ENCODE measurements at regions not wholly inside any gene's neighbourhood (a gene's known extent, or its start where the extent isn't known, plus 50 kb on each side); places are given as distances from the start of the nearest gene placed in this dataset.
A peak's percentile ranks its signal among the peaks of the same experiment; 100 is the strongest.

GRCh38 chr10:42939685-42940366, 137.0 kb upstream of the RET start:
- TF ChIP-seq POLR2A (IDR thresholded peaks at IDR 0.05) = no peak
- no peak for TF ChIP-seq CTCF (IDR thresholded peaks at IDR 0.05)
- Histone ChIP-seq H3K36me3 (replicated peaks in 1 of 2) (no peaks in the 10 kb centered on the region), H3K4me3 (no peak overlapping the region), H3K27me3 (no peaks in the 10 kb centered on the region), H3K4me1 (replicated peaks in 1 of 2) (no peaks in the 10 kb centered on the region), H3K9me3 (replicated peaks in 1 of 3) (no peaks in the 10 kb centered on the region), H3K27ac (no peak overlapping the region)
- WGBS, 4 donors = 80 to 89% (median 83%) methylated on average over 12 to 15 of the region's 15 CpGs
- intact Hi-C loops (cut with DNase I) = no loop called here
- peak in 1 of 7 donors; percentile 40 for DNase-seq

- no peaks in the 10 kb centered on the region for H3K36me3 ChIP-seq (replicated peaks in 1 of 2)
- H3K27ac ChIP-seq = no peak overlapping the region
- TF ChIP-seq CTCF (IDR thresholded peaks at IDR 0.05) (no peak), POLR2A (IDR thresholded peaks at IDR 0.05) (no peak)
- DNase-seq = peak in 1 of 7 donors; percentile 49
- no peaks in the 10 kb centered on the region for H3K27me3 ChIP-seq
- H3K4me1 ChIP-seq (replicated peaks in 1 of 2) = no peaks in the 10 kb centered on the region
- 51 to 58% (median 54%) methylated on average over 15 to 25 of the region's 25 CpGs for WGBS, 4 donors
- no peak overlapping the region for H3K4me3 ChIP-seq
- intact Hi-C loops (cut with DNase I) = no loop called here
- no peaks in the 10 kb centered on the region for H3K9me3 ChIP-seq (replicated peaks in 1 of 3)
Observed at GRCh38 chr10:42940487-42941294, 136.2 kb upstream of the RET start.

- H3K36me3 ChIP-seq (replicated peaks in 1 of 2) = no peaks in the 10 kb centered on the region
- no peak overlapping the region for H3K4me3 ChIP-seq
- H3K9me3 ChIP-seq (replicated peaks in 1 of 3) = no peaks in the 10 kb centered on the region
- peak in 2 of 7 donors; percentile 5 to 68 for DNase-seq
- H3K27ac ChIP-seq = no peak overlapping the region
- no peaks in the 10 kb centered on the region for H3K27me3 ChIP-seq
- 60 to 77% (median 75%) methylated on average over 12 to 14 of the region's 14 CpGs for WGBS, 4 donors
- H3K4me1 ChIP-seq (replicated peaks in 1 of 2) = no peaks in the 10 kb centered on the region
- intact Hi-C loops (cut with DNase I) = no loop called here
- TF ChIP-seq CTCF (IDR thresholded peaks at IDR 0.05) (no peak), POLR2A (IDR thresholded peaks at IDR 0.05) (no peak)
Observed at GRCh38 chr10:42941295-42941644, 135.6 kb upstream of the RET start.

GRCh38 chr10:42941790-42942189, 135.1 kb upstream of the RET start:
- intact Hi-C loops (cut with DNase I) = no loop called here
- Histone ChIP-seq H3K36me3 (replicated peaks in 1 of 2) (no peaks in the 10 kb centered on the region), H3K27ac (no peak overlapping the region), H3K4me3 (no peak overlapping the region), H3K9me3 (replicated peaks in 1 of 3) (no peaks in the 10 kb centered on the region), H3K27me3 (no peaks in the 10 kb centered on the region), H3K4me1 (replicated peaks in 1 of 2) (no peaks in the 10 kb centered on the region)
- DNase-seq = peak in 2 of 7 donors; percentile 13 to 65
- WGBS, 4 donors = 74 to 92% (median 84%) methylated on average over 3 to 5 of the region's 5 CpGs
- TF ChIP-seq CTCF (IDR thresholded peaks at IDR 0.05) (no peak), POLR2A (IDR thresholded peaks at IDR 0.05) (no peak)

Data from adrenal gland (tissue), 9 donors.